ENCODE measurements at regions not wholly inside any gene's neighbourhood (a gene's known extent, or its start where the extent isn't known, plus 50 kb on each side); places are given as distances from the start of the nearest gene placed in this dataset.

- H3K9me3 ChIP-seq, result no peaks in the 10 kb centered on the region
- TF ChIP-seq CTCF (IDR thresholded peaks at IDR 0.05), result no peak
- TF ChIP-seq EP300 (IDR thresholded peaks at IDR 0.05), result no peak
- no peak for TF ChIP-seq POLR2A (IDR thresholded peaks at IDR 0.05)
- 58 to 78% (median 59%) methylated on average over 2 of the region's 2 CpGs for WGBS, 3 donors
These were observed 261.6 kb upstream of the TBX18 start for GRCh38 chr6:85026021-85026420.

GRCh38 chr6:85023721-85024120, 259.3 kb upstream of the TBX18 start:
- no peak overlapping the region for H3K27ac ChIP-seq
- no peaks in the 10 kb centered on the region for H3K36me3 ChIP-seq
- WGBS, 3 donors, result 32 to 41% (median 39%) methylated on average over 2 of the region's 2 CpGs
- DNase-seq, result no peak
- no peak for TF ChIP-seq CTCF (IDR thresholded peaks at IDR 0.05)
- TF ChIP-seq POLR2A (IDR thresholded peaks at IDR 0.05), result no peak
- TF ChIP-seq EP300 (IDR thresholded peaks at IDR 0.05), result no peak
- H3K4me3 ChIP-seq, result no peak overlapping the region
- H3K4me1 ChIP-seq (ENCODE audit: insufficient read depth), result no peaks in the 10 kb centered on the region
- H3K27me3 ChIP-seq, result no peaks in the 10 kb centered on the region
- H3K9me3 ChIP-seq, result no peaks in the 10 kb centered on the region
- intact Hi-C loops (cut with DNase I), result no loop called here

More at GRCh38 chr6:85026021-85026420, 261.6 kb upstream of the TBX18 start:
- Histone ChIP-seq H3K4me1 (ENCODE audit: insufficient read depth) (no peaks in the 10 kb centered on the region), H3K27ac (no peak overlapping the region), H3K4me3 (no peak overlapping the region), H3K27me3 (no peaks in the 10 kb centered on the region), H3K36me3 (no peaks in the 10 kb centered on the region)
- DNase-seq, result no peak
- intact Hi-C loops (cut with DNase I), result no loop called here

- DNase-seq, result no peak
- no peaks in the 10 kb centered on the region for H3K4me1 ChIP-seq (ENCODE audit: insufficient read depth)
- TF ChIP-seq CTCF (IDR thresholded peaks at IDR 0.05) (no peak), EP300 (IDR thresholded peaks at IDR 0.05) (no peak), POLR2A (IDR thresholded peaks at IDR 0.05) (no peak)
- intact Hi-C loops (cut with DNase I), result no loop called here
- H3K36me3 ChIP-seq, result no peaks in the 10 kb centered on the region
- no peak overlapping the region for H3K4me3 ChIP-seq
- 66 to 86% (median 69%) methylated on average over 1 of the region's 1 CpG for WGBS, 3 donors
- no peak overlapping the region for H3K27ac ChIP-seq
- no peaks in the 10 kb centered on the region for H3K27me3 ChIP-seq
- no peaks in the 10 kb centered on the region for H3K9me3 ChIP-seq
These were observed 253.0 kb upstream of the TBX18 start for GRCh38 chr6:85017352-85017751.

- Histone ChIP-seq H3K27me3 (no peaks in the 10 kb centered on the region), H3K9me3 (no peaks in the 10 kb centered on the region), H3K27ac (no peak overlapping the region), H3K4me1 (ENCODE audit: insufficient read depth) (no peaks in the 10 kb centered on the region), H3K36me3 (no peaks in the 10 kb centered on the region), H3K4me3 (no peak overlapping the region)
- TF ChIP-seq POLR2A (IDR thresholded peaks at IDR 0.05), result no peak
- no peak for TF ChIP-seq EP300 (IDR thresholded peaks at IDR 0.05)
- TF ChIP-seq CTCF (IDR thresholded peaks at IDR 0.05), result no peak
- DNase-seq, result no peak
- WGBS, 3 donors, result 66 to 76% (median 71%) methylated on average over 1 of the region's 1 CpG
- intact Hi-C loops (cut with DNase I), result no loop called here
These were observed 252.3 kb upstream of the TBX18 start for GRCh38 chr6:85016726-85017125.

Data from ovary (tissue), 7 donors.